NCI-H187 treated with DMSO at 0.1 percent for 48 hours (cell line): ENCODE measurements at regions not wholly inside any gene's neighbourhood (a gene's known extent, or its start where the extent isn't known, plus 50 kb on each side); places are given as distances from the start of the nearest gene placed in this dataset.
"Not testable (repeated sequence)": the region's sequence is repeated elsewhere in the genome, so short reads cannot be mapped to it uniquely, and the experiment has no call there.

Experiments used
- DNase-seq: peaks from one replicate; lab custom pipeline; 2025; lab: John Stamatoyannopoulos, UW

GRCh38 chr3:34650131-34650530 lies 851.7 kb downstream of the PDCD6IP start:
- DNase-seq = no peak

GRCh38 chr3:34668915-34669314 lies 870.5 kb downstream of the PDCD6IP start:
- no peak for DNase-seq

GRCh38 chr3:34669490-34669889 lies 871.1 kb downstream of the PDCD6IP start:
- no peak for DNase-seq

GRCh38 chr3:34675383-34676120 lies 877.1 kb downstream of the PDCD6IP start:
- no peak for DNase-seq

GRCh38 chr3:34676436-34676835 lies 878.0 kb downstream of the PDCD6IP start:
- DNase-seq = no peak

GRCh38 chr3:34678575-34678974 lies 880.1 kb downstream of the PDCD6IP start:
- no peak for DNase-seq

- not testable (repeated sequence) for DNase-seq
Observed at GRCh38 chr3:34679055-34679454, 880.6 kb downstream of the PDCD6IP start.

GRCh38 chr3:34683851-34684250 lies 885.4 kb downstream of the PDCD6IP start:
- DNase-seq = no peak

GRCh38 chr3:34686541-34686940 lies 888.1 kb downstream of the PDCD6IP start:
- DNase-seq = no peak

GRCh38 chr3:34687671-34688070 lies 889.2 kb downstream of the PDCD6IP start:
- no peak for DNase-seq

- no peak for DNase-seq
Observed at GRCh38 chr3:34696831-34697230, 898.4 kb downstream of the PDCD6IP start.

GRCh38 chr3:34703053-34703452 lies 904.6 kb downstream of the PDCD6IP start:
- no peak for DNase-seq

GRCh38 chr3:34724916-34725499 lies 914.3 kb upstream of the ARPP21 start:
- DNase-seq = no peak

GRCh38 chr3:34725774-34726173 lies 913.6 kb upstream of the ARPP21 start:
- no peak for DNase-seq

GRCh38 chr3:34727700-34728099 lies 911.6 kb upstream of the ARPP21 start:
- no peak for DNase-seq

GRCh38 chr3:34742151-34742550 lies 897.2 kb upstream of the ARPP21 start:
- no peak for DNase-seq

- DNase-seq = no peak
Observed at GRCh38 chr3:34758630-34759261, 880.6 kb upstream of the ARPP21 start.

- DNase-seq = no peak
Observed at GRCh38 chr3:34777386-34777785, 861.9 kb upstream of the ARPP21 start.

GRCh38 chr3:34779092-34779491 lies 860.2 kb upstream of the ARPP21 start:
- DNase-seq = no peak

- no peak for DNase-seq
Observed at GRCh38 chr3:34780294-34780693, 859.0 kb upstream of the ARPP21 start.

- DNase-seq = no peak
Observed at GRCh38 chr3:34780973-34781372, 858.4 kb upstream of the ARPP21 start.

GRCh38 chr3:34782871-34783270 lies 856.5 kb upstream of the ARPP21 start:
- DNase-seq = peak; percentile 77

GRCh38 chr3:34783876-34784275 lies 855.4 kb upstream of the ARPP21 start:
- no peak for DNase-seq
